Upper lobe of left lung (tissue), 6 donors: ENCODE measurements at regions not wholly inside any gene's neighbourhood (a gene's known extent, or its start where the extent isn't known, plus 50 kb on each side); places are given as distances from the start of the nearest gene placed in this dataset.
A peak's percentile ranks its signal among the peaks of the same experiment; 100 is the strongest.
"Not testable (repeated sequence)": the region's sequence is repeated elsewhere in the genome, so short reads cannot be mapped to it uniquely, and the experiment has no call there.

ENCODE experiments used
- ATAC-seq, 2 donors: fragments of 200-7000 bp; cut with Tn5 transposase; one replicate each; pipeline ENCODE4 v1.9.1; 2022; ENCODE audit warnings: mild to moderate bottlenecking in 2 of 2, moderate library complexity in 2 of 2; ENCODE audit not compliant: low FRiP score in 2 of 2
- DNase-seq, 2 donors: peaks; one replicate each; pipeline ENCODE4 v3.0.0-alpha.2; 2019 to 2020
- H3K27ac ChIP-seq, 4 donors: fragments of 200-600 bp; sonication (generic); one replicate each; pipeline ENCODE4 v1.5.1; 2016 to 2019
- H3K27me3 ChIP-seq, 4 donors: fragments of 200-600 bp; sonication (generic); one replicate each; pipeline ENCODE4 v1.5.1; 2017 to 2019
- H3K36me3 ChIP-seq, 4 donors: fragments of 200-600 bp; sonication (generic); one replicate each; pipeline ENCODE4 v1.5.1; 2016 to 2019
- H3K4me1 ChIP-seq, 4 donors: fragments of 200-600 bp; sonication (generic); one replicate each; pipeline ENCODE4 v1.5.1; 2018 to 2019
- H3K4me3 ChIP-seq, 4 donors: fragments of 200-600 bp; sonication (generic); one replicate each; pipeline ENCODE4 v1.5.1; 2017 to 2019; ENCODE audit warnings: mild to moderate bottlenecking in 2 of 4, moderate library complexity in 1 of 4
- H3K9me3 ChIP-seq, 4 donors: fragments of 200-600 bp; sonication (generic); one replicate each; pipeline ENCODE4 v1.5.1; 2018 to 2019
- EP300 ChIP-seq, 4 donors: sonication (generic); formaldehyde crosslinking; IDR thresholded peaks; one replicate each; pipeline ENCODE4 v1.5.1; 2017; ENCODE audit warnings: antibody characterized with exemption in 4 of 4, control low read depth in 2 of 4
- POLR2A ChIP-seq, 4 donors: fragments of 450-650 bp; IDR thresholded peaks; one replicate each; pipeline ENCODE4 v1.5.1; 2016 to 2017; ENCODE audit warnings: antibody characterized with exemption in 4 of 4, mild to moderate bottlenecking in 2 of 4
- POLR2AphosphoS5 ChIP-seq, 2 donors: sonication (generic); formaldehyde crosslinking; IDR thresholded peaks; one replicate each; pipeline ENCODE4 v1.5.1; 2017; ENCODE audit warnings: antibody characterized with exemption in 2 of 2
- WGBS, 2 donors: methylation state at CpG; one replicate each; pipeline ENCODE4 v1.1.5; 2017 to 2018; 5-methylcytosine and 5-hydroxymethylcytosine counted together
- TF ChIP-seq, protein P1 (sequence below), 6 experiments: fragments of 450-650 bp in 4 of 6; fragments of 200-600 bp in 2 of 6; sonication (generic) in 2 of 6; IDR thresholded peaks; one replicate each; pipeline ENCODE4 v1.5.1; 2016 to 2019; ENCODE audit warnings: antibody characterized with exemption in 6 of 6
- donor health status: DM: no; HTN: no; CAD: no; lungs with moderate emphysema.
- donor health status: DM: no; HTN: yes; CAD: no; lungs with severe emphysema.

DNA sequence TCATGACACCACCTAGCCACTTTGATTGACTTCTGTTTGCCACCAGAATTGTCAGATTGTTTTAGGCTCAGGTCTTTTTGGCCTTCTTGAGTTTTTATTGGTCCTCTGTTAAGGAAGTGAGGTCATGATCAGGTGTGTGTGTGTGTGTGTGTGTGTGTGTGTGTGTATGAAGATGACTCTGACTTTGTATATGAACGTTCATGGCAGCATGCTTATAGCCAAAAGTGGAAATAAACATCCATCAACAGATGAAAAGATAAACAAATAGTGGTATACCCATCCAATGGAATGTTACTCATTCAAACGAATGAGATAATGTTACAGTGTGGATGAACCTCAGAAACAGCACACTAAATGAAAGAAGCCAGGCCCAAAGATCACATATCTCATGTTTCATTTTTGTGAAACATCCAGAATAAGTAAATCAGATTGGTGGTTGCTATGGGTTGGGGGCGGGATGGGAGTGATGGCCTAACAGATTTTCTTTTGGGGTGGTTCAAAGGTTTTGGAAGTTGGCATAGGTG is 258.6 kb downstream of the KTN1 start:
- DNase-seq (no peak), ATAC-seq (no peak)
- no peaks in the 10 kb centered on the region for H3K27me3 ChIP-seq
- no peaks in the 10 kb centered on the region for H3K36me3 ChIP-seq
- no peak for TF ChIP-seq POLR2AphosphoS5 (IDR thresholded peaks at IDR 0.05)
- H3K4me1 ChIP-seq = no peaks in the 10 kb centered on the region
- H3K9me3 ChIP-seq = no peaks in the 10 kb centered on the region
- no peak overlapping the region for H3K27ac ChIP-seq
- H3K4me3 ChIP-seq = no peak overlapping the region
- 57 to 67% methylated on average over 3 of the region's 3 CpGs for WGBS, 2 donors

DNA sequence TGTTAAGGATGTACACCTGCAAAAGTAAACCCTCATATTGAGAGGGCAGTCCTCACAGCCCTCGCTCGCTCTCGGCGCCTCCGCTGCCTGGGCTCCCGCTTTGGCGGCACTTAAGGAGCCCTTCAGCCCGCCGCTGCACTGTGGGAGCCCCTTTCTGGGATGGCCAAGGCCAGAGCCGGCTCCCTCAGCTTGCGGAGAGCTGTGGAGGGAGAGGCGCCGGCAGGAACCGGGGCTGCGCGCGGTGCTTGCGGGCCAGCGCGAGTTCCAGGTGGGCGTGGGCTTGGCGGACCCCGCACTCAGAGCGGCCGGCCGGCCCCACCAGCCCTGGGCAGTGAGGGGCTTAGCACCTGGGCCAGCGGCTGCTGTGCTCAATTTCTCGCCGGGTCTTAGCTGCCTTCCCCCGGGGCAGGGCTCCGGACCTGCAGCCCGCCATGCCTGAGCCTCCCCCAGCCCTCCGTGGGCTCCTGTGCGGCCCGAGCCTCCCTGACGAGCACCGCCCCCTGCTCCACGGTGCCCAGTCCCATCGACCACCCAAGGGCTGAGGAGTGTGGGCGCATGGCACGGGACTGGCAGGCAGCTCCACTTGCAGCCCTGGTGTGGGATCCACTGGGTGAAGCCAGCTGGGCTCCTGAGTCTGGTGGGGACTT is 259.4 kb downstream of the KTN1 start:
- 91 to 98% methylated on average over 14 to 37 of the region's 41 CpGs for WGBS, 2 donors
- not testable (repeated sequence) for H3K36me3 ChIP-seq, H3K27me3 ChIP-seq, H3K9me3 ChIP-seq, H3K4me3 ChIP-seq, ATAC-seq, H3K4me1 ChIP-seq, H3K27ac ChIP-seq
- peak in 1 of 2 donors; percentile 66 for DNase-seq

DNA sequence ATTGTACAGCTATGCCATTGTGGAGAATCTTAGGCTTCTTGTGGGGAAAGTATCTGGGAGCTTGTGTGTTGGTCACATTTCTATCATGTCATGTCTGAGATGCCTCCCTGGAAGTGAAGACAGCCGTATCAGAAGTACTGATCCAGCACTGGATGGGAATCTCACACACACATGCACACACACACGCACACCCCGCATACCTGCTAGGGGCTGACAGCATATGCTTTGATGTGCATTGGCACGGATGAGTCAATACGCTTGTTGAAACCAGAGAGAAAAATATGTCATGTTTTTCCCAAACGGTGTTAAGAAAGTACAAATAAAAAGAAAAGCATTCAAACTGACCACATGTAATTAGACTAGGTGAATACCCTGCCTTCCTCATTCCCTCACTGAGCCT is 260.8 kb downstream of the KTN1 start:
- Histone ChIP-seq H3K4me1 (no peaks in the 10 kb centered on the region), H3K27me3 (no peaks in the 10 kb centered on the region), H3K27ac (no peak overlapping the region), H3K4me3 (no peak overlapping the region), H3K36me3 (no peaks in the 10 kb centered on the region), H3K9me3 (no peaks in the 10 kb centered on the region)
- ATAC-seq = no peak
- no peak for TF ChIP-seq POLR2A (IDR thresholded peaks at IDR 0.05)
- no peak for TF ChIP-seq EP300 (IDR thresholded peaks at IDR 0.05)
- no peak for TF ChIP-seq POLR2AphosphoS5 (IDR thresholded peaks at IDR 0.05)
- TF ChIP-seq, protein P1, sequence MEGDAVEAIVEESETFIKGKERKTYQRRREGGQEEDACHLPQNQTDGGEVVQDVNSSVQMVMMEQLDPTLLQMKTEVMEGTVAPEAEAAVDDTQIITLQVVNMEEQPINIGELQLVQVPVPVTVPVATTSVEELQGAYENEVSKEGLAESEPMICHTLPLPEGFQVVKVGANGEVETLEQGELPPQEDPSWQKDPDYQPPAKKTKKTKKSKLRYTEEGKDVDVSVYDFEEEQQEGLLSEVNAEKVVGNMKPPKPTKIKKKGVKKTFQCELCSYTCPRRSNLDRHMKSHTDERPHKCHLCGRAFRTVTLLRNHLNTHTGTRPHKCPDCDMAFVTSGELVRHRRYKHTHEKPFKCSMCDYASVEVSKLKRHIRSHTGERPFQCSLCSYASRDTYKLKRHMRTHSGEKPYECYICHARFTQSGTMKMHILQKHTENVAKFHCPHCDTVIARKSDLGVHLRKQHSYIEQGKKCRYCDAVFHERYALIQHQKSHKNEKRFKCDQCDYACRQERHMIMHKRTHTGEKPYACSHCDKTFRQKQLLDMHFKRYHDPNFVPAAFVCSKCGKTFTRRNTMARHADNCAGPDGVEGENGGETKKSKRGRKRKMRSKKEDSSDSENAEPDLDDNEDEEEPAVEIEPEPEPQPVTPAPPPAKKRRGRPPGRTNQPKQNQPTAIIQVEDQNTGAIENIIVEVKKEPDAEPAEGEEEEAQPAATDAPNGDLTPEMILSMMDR (IDR thresholded peaks at IDR 0.05) = no peak
- 93% methylated on average over 6 of the region's 6 CpGs for WGBS, 2 donors
- DNase-seq = no peak

DNA sequence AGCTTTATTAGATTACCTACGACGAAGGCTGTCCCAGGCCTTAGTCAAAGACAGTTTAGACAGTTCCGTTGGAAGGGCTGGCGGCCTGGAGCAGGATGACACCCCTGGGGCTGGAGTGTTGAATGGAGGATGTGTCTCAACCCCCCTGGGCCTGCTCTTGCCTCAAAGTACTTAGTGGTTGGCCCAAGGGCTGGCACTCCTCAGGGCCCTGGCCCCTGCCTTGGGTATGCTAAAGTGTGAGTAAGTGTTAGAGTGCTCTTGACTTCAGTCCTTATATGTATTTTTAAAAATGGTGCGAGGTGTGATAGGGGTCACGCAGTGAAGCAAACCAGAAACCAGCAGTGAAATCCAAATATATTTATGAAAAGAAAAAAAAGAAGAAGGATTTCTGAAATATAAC is 261.6 kb downstream of the KTN1 start:
- no peaks in the 10 kb centered on the region for H3K27me3 ChIP-seq
- DNase-seq (peak in 1 of 2 donors; percentile 26), ATAC-seq (no peak)
- H3K36me3 ChIP-seq = no peaks in the 10 kb centered on the region
- WGBS, 2 donors = 80 to 83% methylated on average over 6 of the region's 6 CpGs
- no peak for TF ChIP-seq POLR2AphosphoS5 (IDR thresholded peaks at IDR 0.05)
- TF ChIP-seq POLR2A (IDR thresholded peaks at IDR 0.05) = no peak
- H3K27ac ChIP-seq = no peak overlapping the region
- no peak overlapping the region for H3K4me3 ChIP-seq
- no peaks in the 10 kb centered on the region for H3K4me1 ChIP-seq
- H3K9me3 ChIP-seq = no peaks in the 10 kb centered on the region

DNA sequence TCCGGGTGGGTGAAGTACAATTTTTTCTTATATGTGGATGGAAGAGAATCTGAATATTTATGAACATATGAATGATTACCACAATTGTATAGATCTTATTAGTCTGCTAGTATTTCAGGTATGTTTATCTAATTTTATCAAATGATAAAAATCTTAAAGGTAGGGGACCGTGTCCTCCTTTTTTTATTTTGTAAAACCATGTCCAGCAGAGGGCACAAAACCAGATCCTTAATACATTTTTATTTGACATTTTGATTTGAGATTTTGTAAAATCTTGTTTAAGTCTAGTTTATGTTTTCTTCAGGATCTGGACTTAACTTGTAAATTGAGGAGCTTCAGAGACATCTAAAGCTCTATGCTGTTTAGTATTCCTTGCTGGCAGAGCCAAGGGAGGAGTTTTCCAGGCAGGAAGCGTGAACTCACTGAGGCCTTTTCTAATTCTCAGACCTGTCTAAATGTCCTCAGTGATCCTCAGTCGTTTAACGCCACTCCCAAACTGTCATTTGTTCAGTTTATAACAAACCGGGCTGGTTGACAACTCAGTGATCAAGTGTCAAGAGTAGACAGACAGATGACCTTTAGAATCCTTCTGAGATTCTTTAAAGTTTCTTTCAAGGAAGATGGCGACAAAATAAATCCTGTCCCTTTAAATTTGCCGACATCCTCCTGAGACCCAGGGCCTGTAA is 263.9 kb downstream of the KTN1 start:
- ATAC-seq (no peak), DNase-seq (no peak)
- Histone ChIP-seq H3K27ac (no peak overlapping the region), H3K9me3 (no peaks in the 10 kb centered on the region), H3K4me3 (no peak overlapping the region), H3K4me1 (no peaks in the 10 kb centered on the region), H3K27me3 (no peaks in the 10 kb centered on the region), H3K36me3 (no peaks in the 10 kb centered on the region)
- WGBS, 2 donors = 63 to 75% methylated on average over 8 of the region's 8 CpGs
- TF ChIP-seq POLR2AphosphoS5 (IDR thresholded peaks at IDR 0.05) (no peak), EP300 (IDR thresholded peaks at IDR 0.05) (no peak), POLR2A (IDR thresholded peaks at IDR 0.05) (no peak)
- TF ChIP-seq, protein P1 (IDR thresholded peaks at IDR 0.05) = peak in 2 of 6 experiments; percentile 9 to 13

DNA sequence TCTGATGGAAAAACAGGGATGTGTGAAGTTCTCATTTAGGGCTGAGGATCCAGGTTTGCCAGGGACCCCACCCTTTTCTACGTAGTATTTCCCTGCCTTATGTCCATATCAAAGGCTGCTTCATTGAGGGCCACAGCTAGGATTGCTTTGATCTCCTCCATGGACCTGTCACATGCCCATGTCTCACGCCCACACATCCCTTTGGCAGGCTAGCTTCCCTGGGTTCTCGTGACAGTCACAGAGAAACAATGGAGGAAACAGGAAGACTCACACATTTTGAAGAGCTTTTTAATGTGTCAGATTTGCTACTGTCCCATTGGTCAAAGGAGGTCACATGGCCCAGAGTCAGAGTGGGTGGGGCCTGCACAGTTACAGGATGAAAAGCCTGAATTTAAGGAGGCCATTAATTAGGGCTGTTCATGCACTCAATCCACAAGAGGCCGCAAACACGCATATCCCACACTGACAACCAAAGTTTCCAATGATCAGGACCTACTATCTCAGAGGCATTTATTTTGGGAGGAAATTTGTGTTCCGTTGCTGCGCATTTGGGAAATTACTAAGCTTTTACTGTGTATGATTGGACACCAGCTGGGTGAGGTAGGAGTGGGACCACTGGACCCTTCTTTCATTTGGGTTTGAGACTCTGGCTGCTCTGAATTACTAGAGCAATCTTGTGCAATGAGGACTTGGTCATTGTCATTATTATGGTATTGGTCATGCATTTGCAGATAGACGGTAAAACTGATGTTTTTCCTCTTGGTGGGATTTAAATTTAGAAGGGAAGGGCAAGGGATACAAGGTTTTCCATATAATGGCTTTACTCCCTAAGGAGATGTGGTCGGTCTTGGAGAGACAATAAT is 266.2 kb downstream of the KTN1 start:
- Histone ChIP-seq H3K27ac (no peak overlapping the region), H3K9me3 (no peaks in the 10 kb centered on the region), H3K36me3 (no peaks in the 10 kb centered on the region), H3K4me1 (no peaks in the 10 kb centered on the region), H3K27me3 (no peaks in the 10 kb centered on the region), H3K4me3 (no peak overlapping the region)
- TF ChIP-seq POLR2AphosphoS5 (IDR thresholded peaks at IDR 0.05) = no peak
- no peak for TF ChIP-seq EP300 (IDR thresholded peaks at IDR 0.05)
- no peak for TF ChIP-seq POLR2A (IDR thresholded peaks at IDR 0.05)
- TF ChIP-seq, protein P1 (IDR thresholded peaks at IDR 0.05) = no peak
- ATAC-seq (peak in 1 of 2 donors; percentile 63), DNase-seq (no peak)
- 81% methylated on average over 9 of the region's 9 CpGs for WGBS, 2 donors
